ENCODE measurements at regions not wholly inside any gene's neighbourhood (a gene's known extent, or its start where the extent isn't known, plus 50 kb on each side); places are given as distances from the start of the nearest gene placed in this dataset.

GRCh38 chr3:76039431-76039830 lies 254.1 kb upstream of the ZNF717 start:
- TF ChIP-seq CTCF (conservative IDR thresholded peaks at IDR 0.05; ENCODE audit: low read depth, low read length) = no peak
- TF ChIP-seq EZH2 (IDR thresholded peaks at IDR 0.05; ENCODE audit: low read length, unreplicated experiment) = no peak
